Right ventricle myocardium superior (tissue), 1 donor: ENCODE measurements at regions not wholly inside any gene's neighbourhood (a gene's known extent, or its start where the extent isn't known, plus 50 kb on each side); places are given as distances from the start of the nearest gene placed in this dataset.
"Not testable (repeated sequence)": the region's sequence is repeated elsewhere in the genome, so short reads cannot be mapped to it uniquely, and the experiment has no call there.

Experiments used
- ATAC-seq: fragments of 200-7000 bp; cut with Tn5 transposase; one replicate; pipeline ENCODE4 v1.9.1; 2020; ENCODE audit warnings: mild to moderate bottlenecking; ENCODE audit not compliant: poor library complexity
- DNase-seq: peaks from one replicate; pipeline ENCODE4 v3.0.0-alpha.2; 2020
- intact Hi-C: fragments of 100-400 bp; cut with DNase I; formaldehyde crosslinking; loops from one replicate; pipeline ENCODE4 v1.11.2; 2022
- donor health status: DM: no; HTN: yes; CAD: no; lungs with severe emphysema.

- DNase-seq, intact Hi-C loops, ATAC-seq: not testable (repeated sequence)
These were observed 536.1 kb downstream of the FOXD4L6 start for GRCh38 chr9:40592406-40592805.

- DNase-seq, intact Hi-C loops, ATAC-seq: not testable (repeated sequence)
These were observed 536.6 kb downstream of the FOXD4L6 start for GRCh38 chr9:40591915-40592314.

GRCh38 chr9:40587475-40588195 lies 540.8 kb downstream of the FOXD4L6 start:
- ATAC-seq, intact Hi-C loops: not testable (repeated sequence)
- DNase-seq: peak; percentile 39

GRCh38 chr9:40584039-40584438 lies 544.4 kb downstream of the FOXD4L6 start:
- ATAC-seq, DNase-seq, intact Hi-C loops: not testable (repeated sequence)

GRCh38 chr9:40583230-40583629 lies 545.3 kb downstream of the FOXD4L6 start:
- ATAC-seq, DNase-seq, intact Hi-C loops: not testable (repeated sequence)

- intact Hi-C loops, ATAC-seq: not testable (repeated sequence)
- DNase-seq: peak; percentile 35
These were observed 549.6 kb downstream of the FOXD4L6 start for GRCh38 chr9:40578908-40579307.
